ENCODE measurements at regions not wholly inside any gene's neighbourhood (a gene's known extent, or its start where the extent isn't known, plus 50 kb on each side); places are given as distances from the start of the nearest gene placed in this dataset.
"Not testable (repeated sequence)": the region's sequence is repeated elsewhere in the genome, so short reads cannot be mapped to it uniquely, and the experiment has no call there.

- Mint-ChIP-seq H3K4me3 (no peak overlapping the region), H3K27ac (no peak overlapping the region), H3K27me3 (ENCODE audit: low read depth) (no peaks in the 10 kb centered on the region), H3K36me3 (ENCODE audit: low read depth) (no peaks in the 10 kb centered on the region), H3K4me1 (ENCODE audit: low read depth) (no peaks in the 10 kb centered on the region), H3K9me3 (no peaks in the 10 kb centered on the region)
Measured at GRCh38 chrX:46165411-46165810, 379.8 kb downstream of the ZNF674 start.

- Mint-ChIP-seq H3K9me3 (no peaks in the 10 kb centered on the region), H3K27ac (no peak overlapping the region), H3K36me3 (ENCODE audit: low read depth) (no peaks in the 10 kb centered on the region), H3K27me3 (ENCODE audit: low read depth) (no peaks in the 10 kb centered on the region), H3K4me3 (no peak overlapping the region), H3K4me1 (ENCODE audit: low read depth) (no peaks in the 10 kb centered on the region)
Measured at GRCh38 chrX:46152756-46153155, 392.5 kb downstream of the ZNF674 start.

DNA sequence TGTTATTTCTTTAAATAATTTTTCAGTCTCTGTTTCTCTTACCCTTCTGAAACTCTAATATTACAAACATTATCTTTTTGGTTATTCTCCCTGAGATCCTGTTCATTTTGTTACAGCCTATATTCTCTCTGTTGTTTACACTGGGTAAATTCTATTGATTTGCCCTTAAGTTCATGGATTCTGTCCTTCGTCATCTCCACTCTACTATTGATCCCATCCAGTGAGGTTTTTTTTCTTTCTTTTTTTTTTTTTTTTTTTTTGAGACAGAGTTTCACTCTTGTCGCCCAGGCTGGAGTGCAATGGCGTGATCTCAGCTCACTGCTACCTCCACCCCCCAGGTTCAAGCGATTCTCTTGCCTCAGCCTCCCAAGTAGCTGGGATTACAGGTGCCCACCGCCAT is 393.9 kb downstream of the ZNF674 start:
- not testable (repeated sequence) for H3K27ac Mint-ChIP-seq; H3K36me3 Mint-ChIP-seq (ENCODE audit: low read depth); H3K4me1 Mint-ChIP-seq (ENCODE audit: low read depth); H3K4me3 Mint-ChIP-seq; H3K9me3 Mint-ChIP-seq; H3K27me3 Mint-ChIP-seq (ENCODE audit: low read depth)

DNA sequence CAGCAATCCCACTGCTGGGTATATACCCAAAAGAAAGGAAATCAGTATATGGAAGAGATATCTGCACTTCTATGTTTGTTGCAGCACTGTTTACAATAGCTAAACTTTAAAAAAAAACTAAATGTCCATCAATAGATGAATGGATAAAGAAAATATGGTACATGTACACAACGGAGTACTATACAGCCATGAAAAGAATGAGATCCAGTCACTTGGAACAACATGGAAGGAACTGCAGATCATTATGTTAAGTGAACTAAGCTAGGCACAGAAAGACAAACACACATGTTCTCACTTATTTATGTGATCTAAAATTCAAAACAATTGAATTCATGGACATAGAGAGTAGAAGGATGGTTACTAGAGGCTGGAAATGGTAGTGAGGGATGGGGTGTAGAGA is 400.7 kb downstream of the ZNF674 start:
- no peak overlapping the region for H3K4me3 Mint-ChIP-seq
- no peaks in the 10 kb centered on the region for H3K4me1 Mint-ChIP-seq (ENCODE audit: low read depth)
- H3K9me3 Mint-ChIP-seq, result peaks cover 11% of the 10 kb centered on the region
- H3K27me3 Mint-ChIP-seq (ENCODE audit: low read depth), result no peaks in the 10 kb centered on the region
- H3K27ac Mint-ChIP-seq, result no peak overlapping the region
- H3K36me3 Mint-ChIP-seq (ENCODE audit: low read depth), result no peaks in the 10 kb centered on the region

GRCh38 chrX:46140272-46140671 is 404.9 kb downstream of the ZNF674 start:
- H3K9me3 Mint-ChIP-seq, result peaks cover 11% of the 10 kb centered on the region
- no peaks in the 10 kb centered on the region for H3K4me1 Mint-ChIP-seq (ENCODE audit: low read depth)
- no peak overlapping the region for H3K4me3 Mint-ChIP-seq
- H3K36me3 Mint-ChIP-seq (ENCODE audit: low read depth), result no peaks in the 10 kb centered on the region
- H3K27ac Mint-ChIP-seq, result no peak overlapping the region
- H3K27me3 Mint-ChIP-seq (ENCODE audit: low read depth), result no peaks in the 10 kb centered on the region

GRCh38 chrX:46130247-46130646 is 415.0 kb downstream of the ZNF674 start:
- Mint-ChIP-seq H3K4me1 (ENCODE audit: low read depth) (no peaks in the 10 kb centered on the region), H3K9me3 (no peaks in the 10 kb centered on the region), H3K36me3 (ENCODE audit: low read depth) (no peaks in the 10 kb centered on the region), H3K4me3 (no peak overlapping the region), H3K27me3 (ENCODE audit: low read depth) (no peaks in the 10 kb centered on the region), H3K27ac (no peak overlapping the region)

DNA sequence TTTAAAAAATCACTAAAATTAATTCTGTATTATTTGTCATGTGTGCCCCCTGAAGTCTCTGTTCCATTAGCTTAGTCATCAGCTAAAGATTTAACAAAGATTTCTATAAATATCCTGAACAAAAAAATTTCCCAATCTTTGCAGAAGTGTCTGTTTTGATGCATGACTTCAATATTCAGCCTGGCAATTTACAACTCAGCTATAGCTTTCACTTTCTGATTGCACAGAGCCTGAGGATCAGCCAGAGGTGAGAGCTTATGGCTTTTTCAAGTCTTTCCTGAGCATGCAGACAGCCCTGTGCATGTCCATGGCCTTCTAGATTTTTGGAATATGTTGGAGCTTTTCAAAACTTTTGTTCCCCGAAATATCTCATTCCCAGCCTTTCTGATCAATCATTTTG is 420.1 kb downstream of the ZNF674 start:
- Mint-ChIP-seq H3K27me3 (ENCODE audit: low read depth) (no peaks in the 10 kb centered on the region), H3K36me3 (ENCODE audit: low read depth) (no peaks in the 10 kb centered on the region), H3K27ac (no peak overlapping the region), H3K4me1 (ENCODE audit: low read depth) (no peaks in the 10 kb centered on the region), H3K9me3 (no peaks in the 10 kb centered on the region), H3K4me3 (no peak overlapping the region)

GRCh38 chrX:46117234-46117633 is 428.0 kb downstream of the ZNF674 start:
- Mint-ChIP-seq H3K9me3 (no peaks in the 10 kb centered on the region), H3K36me3 (ENCODE audit: low read depth) (no peaks in the 10 kb centered on the region)

DNA sequence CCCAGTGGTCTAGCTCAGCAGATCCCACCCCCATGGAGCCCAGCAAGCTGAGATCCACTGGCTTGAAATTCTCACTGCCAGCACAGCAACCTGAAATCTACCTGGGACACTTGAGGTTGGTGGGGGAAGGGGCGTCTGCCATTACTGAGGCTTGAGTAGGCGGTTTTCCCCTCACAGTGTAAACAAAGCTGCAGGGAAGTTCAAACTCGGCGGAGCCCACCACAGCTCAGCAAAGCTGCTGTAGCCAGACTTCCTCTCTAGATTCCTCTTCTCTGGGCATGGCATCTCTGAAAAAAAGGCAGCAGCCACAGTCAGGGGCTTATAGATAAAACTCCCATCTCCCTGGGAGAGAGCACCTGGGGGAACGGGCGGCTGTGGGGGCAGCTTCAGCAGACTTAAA is 457.9 kb downstream of the ZNF674 start:
- not testable (repeated sequence) for H3K9me3 Mint-ChIP-seq; H3K36me3 Mint-ChIP-seq (ENCODE audit: low read depth); H3K4me1 Mint-ChIP-seq (ENCODE audit: low read depth); H3K27ac Mint-ChIP-seq; H3K27me3 Mint-ChIP-seq (ENCODE audit: low read depth); H3K4me3 Mint-ChIP-seq

More at GRCh38 chrX:46117234-46117633, 428.0 kb downstream of the ZNF674 start:
- Mint-ChIP-seq H3K27me3 (ENCODE audit: low read depth) (no peaks in the 10 kb centered on the region), H3K4me3 (no peak overlapping the region), H3K4me1 (ENCODE audit: low read depth) (no peaks in the 10 kb centered on the region), H3K27ac (no peak overlapping the region)

DNA sequence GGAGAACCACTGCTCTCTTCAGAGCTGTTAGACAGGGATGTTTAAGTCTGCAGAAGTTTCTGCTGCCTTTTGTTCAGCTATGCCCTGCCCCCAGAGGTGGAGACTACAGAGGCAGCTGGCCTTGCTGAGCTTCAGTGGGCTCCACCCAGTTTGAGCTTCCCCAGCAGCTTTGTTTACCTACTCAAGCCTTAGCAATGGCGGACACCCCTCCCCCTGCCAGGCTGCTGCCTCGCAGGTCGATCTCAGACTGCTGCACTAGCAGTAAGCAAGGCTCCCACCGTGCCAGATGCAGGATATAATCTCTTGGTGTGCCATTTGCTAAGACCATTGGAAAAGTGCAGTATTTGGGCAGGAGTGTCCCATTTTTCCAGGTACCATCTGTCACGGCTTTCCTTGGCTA is 465.1 kb downstream of the ZNF674 start:
- not testable (repeated sequence) for H3K4me1 Mint-ChIP-seq (ENCODE audit: low read depth); H3K27me3 Mint-ChIP-seq (ENCODE audit: low read depth); H3K4me3 Mint-ChIP-seq; H3K36me3 Mint-ChIP-seq (ENCODE audit: low read depth); H3K27ac Mint-ChIP-seq
- H3K9me3 Mint-ChIP-seq, result peaks cover 12% of the 10 kb centered on the region

DNA sequence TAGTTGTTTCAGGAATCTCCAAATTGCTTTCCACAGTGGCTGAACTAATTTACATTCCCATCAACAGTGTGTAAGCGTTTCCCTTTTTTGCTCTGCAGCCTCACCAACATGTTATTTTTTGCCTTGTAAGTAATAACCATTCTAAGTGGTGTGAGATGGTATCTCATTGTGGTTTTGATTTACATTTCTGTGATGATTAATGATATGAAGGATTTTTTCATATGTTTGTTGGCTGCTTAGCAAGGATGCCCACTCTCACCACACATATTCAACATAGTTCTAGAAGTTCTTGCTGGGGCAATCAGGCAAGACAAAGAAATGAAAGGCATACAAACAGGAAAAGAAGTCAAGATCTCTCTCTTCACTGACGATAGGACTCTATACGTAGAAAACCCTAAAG is 472.4 kb downstream of the ZNF674 start:
- no peaks in the 10 kb centered on the region for H3K27me3 Mint-ChIP-seq (ENCODE audit: low read depth)
- no peak overlapping the region for H3K4me3 Mint-ChIP-seq
- no peaks in the 10 kb centered on the region for H3K36me3 Mint-ChIP-seq (ENCODE audit: low read depth)
- H3K4me1 Mint-ChIP-seq (ENCODE audit: low read depth), result no peaks in the 10 kb centered on the region
- peaks cover 5% of the 10 kb centered on the region for H3K9me3 Mint-ChIP-seq
- no peak overlapping the region for H3K27ac Mint-ChIP-seq

DNA sequence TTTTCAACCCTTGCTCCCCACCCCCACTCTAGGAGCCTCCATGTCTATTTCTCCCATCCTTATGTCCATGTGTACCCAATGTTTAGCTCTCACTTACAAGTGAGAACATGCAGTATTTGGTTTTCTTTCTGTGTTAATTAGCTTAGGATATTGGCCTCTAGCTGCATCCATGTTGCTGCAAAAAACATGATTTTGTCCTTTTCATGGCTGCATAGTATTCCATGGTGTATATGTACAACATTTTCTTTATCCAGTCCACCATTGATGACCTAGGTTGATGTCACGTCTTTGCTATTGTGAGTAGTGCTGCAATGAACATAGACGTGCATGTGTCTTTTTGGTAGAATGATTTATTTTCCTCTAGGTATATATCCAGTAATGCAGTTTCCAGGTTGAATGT is 472.8 kb downstream of the ZNF674 start:
- Mint-ChIP-seq H3K9me3 (peaks cover under 1% of the 10 kb centered on the region), H3K27me3 (ENCODE audit: low read depth) (no peaks in the 10 kb centered on the region), H3K4me3 (no peak overlapping the region), H3K36me3 (ENCODE audit: low read depth) (no peaks in the 10 kb centered on the region), H3K4me1 (ENCODE audit: low read depth) (no peaks in the 10 kb centered on the region), H3K27ac (no peak overlapping the region)

DNA sequence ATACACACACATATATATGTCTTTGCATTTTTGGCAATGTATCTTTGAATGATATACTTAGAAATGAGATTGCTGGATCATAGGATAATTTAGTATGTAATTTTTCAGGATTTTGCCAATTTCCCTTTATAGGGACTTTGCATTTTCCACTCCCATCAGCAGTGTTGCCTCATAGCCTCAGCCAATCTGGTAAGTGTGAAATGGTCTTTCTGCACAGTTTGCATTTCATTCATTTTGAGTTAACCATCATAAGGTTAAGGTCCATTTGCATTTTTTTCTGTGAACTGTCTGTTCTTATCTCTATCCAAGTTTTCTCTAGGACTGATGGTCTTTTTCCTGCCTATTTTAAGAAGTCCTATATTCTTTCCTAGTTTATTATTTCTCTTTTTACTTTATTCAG is 474.8 kb downstream of the ZNF674 start:
- Mint-ChIP-seq H3K27ac (no peak overlapping the region), H3K36me3 (ENCODE audit: low read depth) (no peaks in the 10 kb centered on the region), H3K9me3 (peaks cover 4% of the 10 kb centered on the region), H3K4me1 (ENCODE audit: low read depth) (no peaks in the 10 kb centered on the region), H3K4me3 (no peak overlapping the region), H3K27me3 (ENCODE audit: low read depth) (no peaks in the 10 kb centered on the region)

DNA sequence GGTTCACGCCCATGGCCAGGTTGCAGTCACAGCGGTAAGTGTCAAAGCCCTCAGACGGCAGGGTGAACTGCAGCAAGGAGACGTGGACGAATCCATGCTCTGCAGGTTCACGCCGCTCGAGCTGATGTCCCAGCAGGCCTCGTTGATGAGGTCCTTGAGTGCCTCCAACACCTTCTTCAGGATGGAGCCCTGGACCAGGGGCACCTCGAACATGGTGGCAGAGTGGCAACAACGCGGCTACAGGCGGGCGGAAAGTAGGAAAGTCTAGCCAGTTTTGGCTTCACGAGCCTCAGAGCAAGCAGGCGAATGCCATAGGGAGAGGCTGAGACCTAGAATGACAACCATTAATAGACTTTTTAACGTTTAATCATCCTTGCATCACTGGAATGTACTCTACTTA is 485.9 kb downstream of the ZNF674 start:
- Mint-ChIP-seq H3K9me3 (no peaks in the 10 kb centered on the region), H3K4me3 (no peak overlapping the region), H3K4me1 (ENCODE audit: low read depth) (no peaks in the 10 kb centered on the region), H3K27me3 (ENCODE audit: low read depth) (no peaks in the 10 kb centered on the region), H3K27ac (no peak overlapping the region), H3K36me3 (ENCODE audit: low read depth) (no peaks in the 10 kb centered on the region)

DNA sequence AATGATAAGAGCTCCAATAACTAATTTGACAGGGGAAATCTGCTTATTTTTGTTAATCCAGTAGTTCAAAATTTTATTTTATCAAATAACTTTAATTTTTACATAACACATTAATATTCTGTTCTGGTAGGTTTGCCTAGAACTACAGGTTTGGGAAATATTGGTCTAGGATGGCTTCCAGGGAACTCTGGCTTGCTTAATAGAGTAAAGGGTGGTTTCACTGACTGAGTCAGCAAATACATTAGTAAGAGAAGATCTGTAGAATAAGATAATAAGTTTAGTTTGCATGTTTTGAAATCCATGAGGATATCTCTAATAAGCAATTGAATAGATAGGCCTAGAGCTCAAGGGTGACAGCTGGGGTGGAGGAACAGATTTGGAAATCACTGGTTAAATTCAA is 500.7 kb downstream of the ZNF674 start:
- Mint-ChIP-seq H3K9me3 (peaks cover 7% of the 10 kb centered on the region), H3K36me3 (ENCODE audit: low read depth) (no peaks in the 10 kb centered on the region), H3K27me3 (ENCODE audit: low read depth) (no peaks in the 10 kb centered on the region), H3K27ac (no peak overlapping the region), H3K4me3 (no peak overlapping the region), H3K4me1 (ENCODE audit: low read depth) (no peaks in the 10 kb centered on the region)

DNA sequence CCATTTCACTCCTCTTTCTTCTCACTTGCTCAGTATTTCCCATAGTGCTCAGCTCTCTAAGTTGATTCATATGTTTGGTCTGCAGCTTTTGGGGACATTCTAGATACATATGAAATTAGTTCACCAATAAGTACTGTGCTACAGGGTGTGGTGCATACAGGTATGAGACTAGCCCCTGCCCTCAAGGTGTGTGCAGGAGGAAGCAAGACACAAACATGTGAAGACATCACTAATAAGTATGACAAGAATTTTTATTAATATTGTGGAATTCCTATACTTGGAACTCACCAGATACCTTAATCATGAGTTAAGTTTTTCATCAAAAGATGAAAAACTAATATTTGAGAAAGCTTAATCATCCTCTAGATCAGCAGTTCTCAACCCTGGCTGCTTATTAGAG is 505.2 kb downstream of the ZNF674 start:
- H3K36me3 Mint-ChIP-seq (ENCODE audit: low read depth), result no peaks in the 10 kb centered on the region
- H3K4me1 Mint-ChIP-seq (ENCODE audit: low read depth), result no peaks in the 10 kb centered on the region
- no peak overlapping the region for H3K4me3 Mint-ChIP-seq
- no peak overlapping the region for H3K27ac Mint-ChIP-seq
- no peaks in the 10 kb centered on the region for H3K27me3 Mint-ChIP-seq (ENCODE audit: low read depth)
- H3K9me3 Mint-ChIP-seq, result peaks cover 7% of the 10 kb centered on the region
